ENCODE measurements at regions not wholly inside any gene's neighbourhood (a gene's known extent, or its start where the extent isn't known, plus 50 kb on each side); places are given as distances from the start of the nearest gene placed in this dataset.

DNA sequence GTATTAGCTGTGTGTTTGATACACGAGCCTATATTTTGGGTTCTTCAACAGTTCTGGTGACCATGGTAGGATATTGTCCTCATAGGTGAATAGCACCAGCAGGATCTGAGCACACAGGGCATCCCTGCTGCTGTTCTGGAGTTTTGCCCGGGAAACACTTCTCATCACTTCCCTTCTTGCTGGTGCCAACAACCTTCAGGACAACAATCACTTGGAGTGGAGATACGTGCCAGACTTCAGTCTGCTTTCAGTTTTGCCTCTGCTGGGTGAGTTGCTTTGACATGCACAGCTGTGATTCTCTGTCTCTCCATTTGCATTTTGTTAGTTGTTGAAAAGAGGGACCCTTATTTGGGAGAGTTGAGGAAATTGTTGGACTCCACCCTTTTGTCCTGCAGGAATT, 1347.2 kb upstream of the DDX18 start:
- TF ChIP-seq, protein P1, sequence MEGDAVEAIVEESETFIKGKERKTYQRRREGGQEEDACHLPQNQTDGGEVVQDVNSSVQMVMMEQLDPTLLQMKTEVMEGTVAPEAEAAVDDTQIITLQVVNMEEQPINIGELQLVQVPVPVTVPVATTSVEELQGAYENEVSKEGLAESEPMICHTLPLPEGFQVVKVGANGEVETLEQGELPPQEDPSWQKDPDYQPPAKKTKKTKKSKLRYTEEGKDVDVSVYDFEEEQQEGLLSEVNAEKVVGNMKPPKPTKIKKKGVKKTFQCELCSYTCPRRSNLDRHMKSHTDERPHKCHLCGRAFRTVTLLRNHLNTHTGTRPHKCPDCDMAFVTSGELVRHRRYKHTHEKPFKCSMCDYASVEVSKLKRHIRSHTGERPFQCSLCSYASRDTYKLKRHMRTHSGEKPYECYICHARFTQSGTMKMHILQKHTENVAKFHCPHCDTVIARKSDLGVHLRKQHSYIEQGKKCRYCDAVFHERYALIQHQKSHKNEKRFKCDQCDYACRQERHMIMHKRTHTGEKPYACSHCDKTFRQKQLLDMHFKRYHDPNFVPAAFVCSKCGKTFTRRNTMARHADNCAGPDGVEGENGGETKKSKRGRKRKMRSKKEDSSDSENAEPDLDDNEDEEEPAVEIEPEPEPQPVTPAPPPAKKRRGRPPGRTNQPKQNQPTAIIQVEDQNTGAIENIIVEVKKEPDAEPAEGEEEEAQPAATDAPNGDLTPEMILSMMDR (IDR thresholded peaks at IDR 0.05): no peak
- TF ChIP-seq POLR2AphosphoS5 (IDR thresholded peaks at IDR 0.05): no peak

All from breast epithelium (tissue), 3 donors.